ENCODE measurements at regions not wholly inside any gene's neighbourhood (a gene's known extent, or its start where the extent isn't known, plus 50 kb on each side); places are given as distances from the start of the nearest gene placed in this dataset.
"Not testable (repeated sequence)": the region's sequence is repeated elsewhere in the genome, so short reads cannot be mapped to it uniquely, and the experiment has no call there.

DNA sequence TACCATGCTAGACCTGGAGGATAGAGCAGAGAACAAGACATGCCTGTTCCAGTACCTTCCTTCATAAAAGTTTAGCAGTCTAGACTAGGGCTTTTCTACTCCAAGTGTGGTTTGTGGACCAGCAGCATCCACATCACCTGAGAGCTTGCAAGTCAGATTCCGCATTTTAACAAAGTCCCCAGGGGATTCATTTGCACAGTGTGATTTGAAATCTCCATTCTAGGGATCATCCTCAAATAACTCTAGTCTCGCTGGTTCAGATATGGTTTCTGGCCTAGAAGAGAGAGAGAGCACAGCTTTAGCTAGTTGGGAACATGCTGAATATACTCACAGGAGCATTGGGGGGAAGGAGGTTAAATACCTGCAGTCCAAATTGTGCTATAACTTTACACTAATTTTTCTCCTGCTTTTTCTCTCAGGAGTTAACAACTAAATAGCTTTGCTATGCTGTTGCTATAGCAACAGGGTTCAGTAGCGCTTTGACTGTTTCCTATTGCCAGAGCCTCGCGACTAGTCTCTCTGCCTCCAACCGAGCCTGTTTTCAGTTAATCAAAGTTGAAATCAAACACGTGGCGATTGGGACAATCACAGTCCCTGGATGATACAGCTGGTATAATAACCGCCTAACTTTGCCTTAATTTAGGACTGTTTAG is 64.0 kb upstream of the RASGRF1 start:
- no peak for DNase-seq

DNA sequence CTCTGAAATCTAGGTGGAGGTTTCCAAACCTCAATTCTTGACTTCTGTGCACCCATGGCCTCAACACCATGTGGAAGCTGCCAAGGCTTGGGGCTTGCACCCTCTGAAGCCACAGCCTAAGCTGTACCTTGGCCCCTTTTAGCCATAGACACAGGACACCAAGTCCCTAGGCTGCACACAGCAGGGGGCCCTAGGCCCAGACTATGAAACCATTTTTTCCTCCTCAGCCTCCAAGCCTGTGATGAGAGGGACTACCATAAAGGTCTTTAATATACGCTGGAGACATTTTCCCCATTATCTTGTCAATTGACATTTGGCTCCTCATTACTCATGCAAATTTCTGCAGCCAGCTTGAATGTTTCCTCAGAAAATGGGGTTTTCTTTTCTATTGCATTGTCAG is 53.7 kb upstream of the RASGRF1 start:
- DNase-seq, result not testable (repeated sequence)

- no peak for DNase-seq
Measured at GRCh38 chr15:79140846-79141570, 50.4 kb upstream of the RASGRF1 start.

All from NCI-H82 (cell line).